ENCODE measurements at regions not wholly inside any gene's neighbourhood (a gene's known extent, or its start where the extent isn't known, plus 50 kb on each side); places are given as distances from the start of the nearest gene placed in this dataset.
"Not testable (repeated sequence)": the region's sequence is repeated elsewhere in the genome, so short reads cannot be mapped to it uniquely, and the experiment has no call there.

- not testable (repeated sequence) for H3K4me3 ChIP-seq (ENCODE audit: insufficient read depth, low read depth, low read length, poor library complexity, severe bottlenecking); H3K27me3 ChIP-seq (replicated peaks; ENCODE audit: control insufficient read depth, insufficient read depth, low read length, poor library complexity, severe bottlenecking); H3K27ac ChIP-seq (ENCODE audit: insufficient read depth, low read length, poor library complexity, severe bottlenecking); H3K9me3 ChIP-seq (ENCODE audit: control insufficient read depth, low read length); H3K4me1 ChIP-seq (ENCODE audit: control insufficient read depth, insufficient read depth, low read length, poor library complexity, severe bottlenecking); DNase-seq; H3K36me3 ChIP-seq (ENCODE audit: control insufficient read depth, insufficient read depth, low read length)
These were observed 118.3 kb downstream of the LRRC37A3 start for GRCh38 chr17:64800987-64801386.

DNA sequence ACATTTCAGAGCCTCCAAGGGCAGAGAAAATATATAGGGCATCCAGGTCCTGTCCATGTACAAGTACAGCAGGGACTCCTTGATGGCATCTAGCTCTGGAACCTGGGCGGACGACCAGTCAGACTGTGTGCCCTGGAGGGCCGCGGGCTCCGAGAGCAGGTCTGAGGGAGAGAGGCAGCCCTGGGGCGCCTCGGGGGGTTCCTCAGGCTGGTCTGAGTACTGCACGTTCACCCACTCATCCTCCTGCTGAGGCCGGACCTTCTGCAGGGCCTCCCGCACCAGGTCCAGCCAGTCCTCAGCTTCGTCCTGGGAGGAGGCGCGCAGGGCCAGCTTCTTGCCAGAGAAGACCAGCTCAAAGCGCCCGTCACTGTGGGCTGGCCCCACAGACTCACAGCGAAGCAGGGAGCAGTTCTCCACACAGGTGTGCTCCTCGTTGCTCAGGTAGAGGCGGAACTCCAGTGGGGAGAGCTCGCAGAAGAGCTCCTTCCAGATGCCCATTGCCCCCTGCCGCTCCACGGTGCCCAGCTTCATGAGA is 118.8 kb downstream of the LRRC37A3 start:
- H3K4me1 ChIP-seq (ENCODE audit: control insufficient read depth, insufficient read depth, low read length, poor library complexity, severe bottlenecking); H3K36me3 ChIP-seq (ENCODE audit: control insufficient read depth, insufficient read depth, low read length); H3K27me3 ChIP-seq (replicated peaks; ENCODE audit: control insufficient read depth, insufficient read depth, low read length, poor library complexity, severe bottlenecking); H3K9me3 ChIP-seq (ENCODE audit: control insufficient read depth, low read length); H3K27ac ChIP-seq (ENCODE audit: insufficient read depth, low read length, poor library complexity, severe bottlenecking); DNase-seq; H3K4me3 ChIP-seq (ENCODE audit: insufficient read depth, low read depth, low read length, poor library complexity, severe bottlenecking): not testable (repeated sequence)

DNA sequence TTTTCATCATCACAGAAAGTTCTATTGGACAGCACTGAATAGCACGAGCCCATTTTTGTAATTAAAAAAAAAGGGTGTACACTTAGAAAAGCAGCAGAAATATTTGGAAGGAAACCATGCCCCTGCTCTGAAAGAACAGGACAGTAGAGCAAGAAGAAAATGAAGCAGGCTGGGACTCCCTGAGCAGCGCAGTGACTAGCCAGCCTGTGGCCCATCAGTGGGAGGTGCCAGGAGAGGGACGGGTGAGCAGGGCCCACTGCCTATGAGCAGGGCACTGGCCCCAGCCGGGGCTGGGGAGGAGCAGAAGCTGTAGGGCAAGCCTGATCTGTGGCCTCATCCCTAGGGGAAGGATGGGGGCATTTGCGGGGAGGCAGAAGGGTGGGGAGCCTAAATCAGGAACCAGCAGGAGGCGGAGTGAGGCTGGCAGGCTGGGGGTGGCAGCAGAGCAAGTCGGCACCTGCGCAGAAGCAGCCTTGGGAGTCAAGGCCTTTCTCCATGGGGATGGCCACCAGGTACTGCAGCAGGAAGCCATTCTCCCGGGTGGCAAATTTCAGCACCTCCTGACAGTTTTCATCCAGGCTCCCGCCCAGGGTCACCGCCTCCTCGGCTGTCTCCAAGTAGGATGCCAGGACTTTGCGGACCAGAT is 119.6 kb downstream of the LRRC37A3 start:
- not testable (repeated sequence) for H3K4me1 ChIP-seq (ENCODE audit: control insufficient read depth, insufficient read depth, low read length, poor library complexity, severe bottlenecking); H3K4me3 ChIP-seq (ENCODE audit: insufficient read depth, low read depth, low read length, poor library complexity, severe bottlenecking); DNase-seq; H3K36me3 ChIP-seq (ENCODE audit: control insufficient read depth, insufficient read depth, low read length); H3K27me3 ChIP-seq (replicated peaks; ENCODE audit: control insufficient read depth, insufficient read depth, low read length, poor library complexity, severe bottlenecking); H3K27ac ChIP-seq (ENCODE audit: insufficient read depth, low read length, poor library complexity, severe bottlenecking); H3K9me3 ChIP-seq (ENCODE audit: control insufficient read depth, low read length)

- H3K4me1 ChIP-seq (ENCODE audit: control insufficient read depth, insufficient read depth, low read length, poor library complexity, severe bottlenecking); H3K36me3 ChIP-seq (ENCODE audit: control insufficient read depth, insufficient read depth, low read length); H3K4me3 ChIP-seq (ENCODE audit: insufficient read depth, low read depth, low read length, poor library complexity, severe bottlenecking); DNase-seq; H3K27me3 ChIP-seq (replicated peaks; ENCODE audit: control insufficient read depth, insufficient read depth, low read length, poor library complexity, severe bottlenecking); H3K9me3 ChIP-seq (ENCODE audit: control insufficient read depth, low read length); H3K27ac ChIP-seq (ENCODE audit: insufficient read depth, low read length, poor library complexity, severe bottlenecking): not testable (repeated sequence)
These were observed 120.3 kb downstream of the LRRC37A3 start for GRCh38 chr17:64798961-64799360.

- H3K4me3 ChIP-seq (ENCODE audit: insufficient read depth, low read depth, low read length, poor library complexity, severe bottlenecking); H3K27ac ChIP-seq (ENCODE audit: insufficient read depth, low read length, poor library complexity, severe bottlenecking); DNase-seq; H3K4me1 ChIP-seq (ENCODE audit: control insufficient read depth, insufficient read depth, low read length, poor library complexity, severe bottlenecking); H3K36me3 ChIP-seq (ENCODE audit: control insufficient read depth, insufficient read depth, low read length); H3K27me3 ChIP-seq (replicated peaks; ENCODE audit: control insufficient read depth, insufficient read depth, low read length, poor library complexity, severe bottlenecking); H3K9me3 ChIP-seq (ENCODE audit: control insufficient read depth, low read length): not testable (repeated sequence)
These were observed 120.8 kb downstream of the LRRC37A3 start for GRCh38 chr17:64798489-64798790.

GRCh38 chr17:64797746-64798488 is 121.4 kb downstream of the LRRC37A3 start:
- H3K27ac ChIP-seq (ENCODE audit: insufficient read depth, low read length, poor library complexity, severe bottlenecking); DNase-seq; H3K4me1 ChIP-seq (ENCODE audit: control insufficient read depth, insufficient read depth, low read length, poor library complexity, severe bottlenecking); H3K9me3 ChIP-seq (ENCODE audit: control insufficient read depth, low read length); H3K27me3 ChIP-seq (replicated peaks; ENCODE audit: control insufficient read depth, insufficient read depth, low read length, poor library complexity, severe bottlenecking); H3K36me3 ChIP-seq (ENCODE audit: control insufficient read depth, insufficient read depth, low read length); H3K4me3 ChIP-seq (ENCODE audit: insufficient read depth, low read depth, low read length, poor library complexity, severe bottlenecking): not testable (repeated sequence)

- DNase-seq; H3K27me3 ChIP-seq (replicated peaks; ENCODE audit: control insufficient read depth, insufficient read depth, low read length, poor library complexity, severe bottlenecking); H3K27ac ChIP-seq (ENCODE audit: insufficient read depth, low read length, poor library complexity, severe bottlenecking); H3K9me3 ChIP-seq (ENCODE audit: control insufficient read depth, low read length); H3K4me3 ChIP-seq (ENCODE audit: insufficient read depth, low read depth, low read length, poor library complexity, severe bottlenecking); H3K4me1 ChIP-seq (ENCODE audit: control insufficient read depth, insufficient read depth, low read length, poor library complexity, severe bottlenecking); H3K36me3 ChIP-seq (ENCODE audit: control insufficient read depth, insufficient read depth, low read length): not testable (repeated sequence)
These were observed 123.9 kb downstream of the LRRC37A3 start for GRCh38 chr17:64795342-64795741.

GRCh38 chr17:64794548-64795274 is 124.6 kb downstream of the LRRC37A3 start:
- not testable (repeated sequence) for H3K27ac ChIP-seq (ENCODE audit: insufficient read depth, low read length, poor library complexity, severe bottlenecking); H3K27me3 ChIP-seq (replicated peaks; ENCODE audit: control insufficient read depth, insufficient read depth, low read length, poor library complexity, severe bottlenecking); DNase-seq; H3K4me3 ChIP-seq (ENCODE audit: insufficient read depth, low read depth, low read length, poor library complexity, severe bottlenecking); H3K9me3 ChIP-seq (ENCODE audit: control insufficient read depth, low read length); H3K36me3 ChIP-seq (ENCODE audit: control insufficient read depth, insufficient read depth, low read length); H3K4me1 ChIP-seq (ENCODE audit: control insufficient read depth, insufficient read depth, low read length, poor library complexity, severe bottlenecking)

DNA sequence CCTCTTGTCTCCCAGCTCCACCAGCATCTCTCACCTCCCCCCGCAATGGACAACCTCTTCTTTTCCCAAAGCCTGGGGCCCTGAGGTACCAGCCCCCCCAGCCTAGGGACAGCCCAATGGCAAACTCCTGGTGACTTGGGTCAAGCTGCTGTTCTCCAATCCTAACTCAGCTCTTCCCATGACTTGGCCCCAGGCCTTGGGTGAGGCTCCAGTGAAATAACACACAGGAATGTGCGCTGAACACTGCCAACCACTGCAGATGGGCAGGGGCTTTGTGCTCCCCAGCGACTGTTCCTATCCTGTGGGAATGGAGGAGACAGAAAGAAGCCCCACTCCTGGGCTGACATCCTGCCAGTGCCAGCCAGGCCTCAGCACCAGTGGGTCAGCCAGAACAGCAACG is 125.2 kb downstream of the LRRC37A3 start:
- not testable (repeated sequence) for H3K9me3 ChIP-seq (ENCODE audit: control insufficient read depth, low read length); H3K27ac ChIP-seq (ENCODE audit: insufficient read depth, low read length, poor library complexity, severe bottlenecking); DNase-seq

More for the DNA sequence above, 125.2 kb downstream of the LRRC37A3 start:
- not testable (repeated sequence) for H3K36me3 ChIP-seq (ENCODE audit: control insufficient read depth, insufficient read depth, low read length); H3K4me1 ChIP-seq (ENCODE audit: control insufficient read depth, insufficient read depth, low read length, poor library complexity, severe bottlenecking); H3K4me3 ChIP-seq (ENCODE audit: insufficient read depth, low read depth, low read length, poor library complexity, severe bottlenecking); H3K27me3 ChIP-seq (replicated peaks; ENCODE audit: control insufficient read depth, insufficient read depth, low read length, poor library complexity, severe bottlenecking)
